HepG2 (cell line): ENCODE measurements at regions not wholly inside any gene's neighbourhood (a gene's known extent, or its start where the extent isn't known, plus 50 kb on each side); places are given as distances from the start of the nearest gene placed in this dataset.

Experiments
- ATAC-seq: fragments of 200-7000 bp; cut with Tn5 transposase; 3 replicates; pipeline ENCODE4 v1.9.1; 2020; ENCODE audit warnings: mild to moderate bottlenecking, moderate library complexity
- BruUV-seq: library from RNA; stranded (reverse); fragments of 400-500 nt; replicated peaks from 2 replicates; lab custom pipeline; 2021; lab: Mats Ljungman, UMichigan
- CTCF ChIA-PET: fragments of 300-600 bp; formaldehyde crosslinking; extraction: SDS; loops from one replicate; lab custom pipeline; 2021; ENCODE audit warnings: low total read pairs, inconsistent platforms, low intra/inter-chr PET ratio; lab: Yijun Ruan, JAX
- POLR2A ChIA-PET: fragments of 350-600 bp; sonication (Branson Sonifier 250); formaldehyde crosslinking; loops from one replicate; lab custom pipeline; 2020; ENCODE audit warnings: antibody characterized with exemption, inconsistent platforms; lab: Yijun Ruan, JAX
- DNase-seq: peaks from one replicate; pipeline ENCODE4 v3.0.0-alpha.2; 2015; ENCODE audit warnings: low spot score
- FAIRE-seq: peaks from 3 replicates; lab custom pipeline; 2011; peaks lifted over from hg19 to GRCh38; lab: Jason Lieb, UNC
- H2AFZ ChIP-seq: one replicate; pipeline ENCODE4 v1.6.1; 2011; ENCODE audit warnings: low read length, inconsistent platforms
- H3K27ac ChIP-seq: fragments of 300-600 bp; 3 replicates; pipeline ENCODE4 v1.8.0; 2011; ENCODE audit warnings: mixed run types, mild to moderate bottlenecking, mixed read lengths, low read length, inconsistent platforms; ENCODE audit not compliant: insufficient read depth; ENCODE audit errors: extremely low read length
- H3K27me3 ChIP-seq, 2 experiments: fragments of 200-600 bp in 1 of 2; 2 replicates in 1 of 2; 3 replicates in 1 of 2; pipeline versions ENCODE4 v1.6.0 to v1.8.0; 2011; ENCODE audit warnings: low read length in 2 of 2, mild to moderate bottlenecking in 2 of 2, moderate library complexity in 2 of 2, inconsistent platforms in 1 of 2; ENCODE audit not compliant: insufficient read depth in 2 of 2, control insufficient read depth in 1 of 2
- H3K36me3 ChIP-seq, 2 experiments: fragments of 200-600 bp in 1 of 2; replicated peaks in 1 of 2; 2 replicates in 1 of 2; 3 replicates in 1 of 2; pipeline versions ENCODE4 v1.5.1 to v1.8.0; 2011; ENCODE audit warnings: low read length in 2 of 2, inconsistent platforms in 1 of 2; ENCODE audit not compliant: insufficient read depth in 2 of 2, control insufficient read depth in 1 of 2
- H3K4me1 ChIP-seq: 2 replicates; pipeline ENCODE4 v1.5.1; 2012; ENCODE audit warnings: low read length, inconsistent platforms; ENCODE audit not compliant: insufficient read depth
- H3K4me2 ChIP-seq: 2 replicates; pipeline ENCODE4 v1.6.0; 2011; ENCODE audit warnings: low read depth, low read length, inconsistent platforms
- H3K4me3 ChIP-seq, 3 experiments: fragments of 200-600 bp in 1 of 3; sonication (generic), shearing (Covaris generic) in 1 of 3; replicated peaks in 1 of 3; 2 replicates each; pipeline ENCODE4 v1.5.1; 2011 to 2016; ENCODE audit warnings: low read length in 3 of 3, inconsistent platforms in 2 of 3, low read depth in 2 of 3, mild to moderate bottlenecking in 2 of 3, control low read depth in 1 of 3, mixed read lengths in 1 of 3; ENCODE audit not compliant: insufficient read depth in 1 of 3
- H3K79me2 ChIP-seq: one replicate; pipeline ENCODE4 v1.6.1; 2011; ENCODE audit warnings: low read length, inconsistent platforms; ENCODE audit not compliant: insufficient read depth
- H3K9ac ChIP-seq: 2 replicates; pipeline ENCODE4 v1.6.0; 2011; ENCODE audit warnings: mild to moderate bottlenecking, low read depth, low read length, inconsistent platforms; ENCODE audit not compliant: insufficient read depth
- H3K9me3 ChIP-seq: 2 replicates; pipeline ENCODE4 v1.5.1; 2012; ENCODE audit warnings: mild to moderate bottlenecking, low read length
- H4K20me1 ChIP-seq: 2 replicates; pipeline ENCODE4 v1.6.0; 2011; ENCODE audit warnings: inconsistent platforms, mild to moderate bottlenecking, low read length, moderate library complexity; ENCODE audit not compliant: insufficient read depth
- NAIF1 ChIP-seq: sonication (generic); formaldehyde crosslinking; IDR thresholded peaks from 2 replicates; pipeline ENCODE4 v1.5.0; 2020; ENCODE audit warnings: mild to moderate bottlenecking, missing genetic modification reagents, borderline replicate concordance
- TRIM24 ChIP-seq: sonication (generic); formaldehyde crosslinking; IDR thresholded peaks from 2 replicates; pipeline ENCODE4 v1.8.0; 2022; ENCODE audit warnings: mild to moderate bottlenecking, missing genetic modification reagents
- ZNF350 ChIP-seq: sonication (generic); formaldehyde crosslinking; IDR thresholded peaks from 2 replicates; pipeline ENCODE4 v1.4.0; 2020; ENCODE audit warnings: mild to moderate bottlenecking, low read depth, missing genetic modification reagents, borderline replicate concordance
- ZNF713 ChIP-seq: sonication (generic); formaldehyde crosslinking; IDR thresholded peaks from 2 replicates; pipeline ENCODE4 v1.4.0; 2020; ENCODE audit warnings: mild to moderate bottlenecking, missing genetic modification reagents
- WGBS: methylation state at CpG from one replicate; pipeline ENCODE4 v1.1.6; 2017; ENCODE audit warnings: low lambda C conversion rate; 5-methylcytosine and 5-hydroxymethylcytosine counted together
- in situ Hi-C: cut with HindIII; loops from 2 replicates; pipeline ENCODE4 v1.10.0; 2017; ENCODE audit warnings: low pct_unique_long_range_greater_than_20kb; ENCODE audit not compliant: extremely low pct_ligation_motif_present
- intact Hi-C: fragments of 100-400 bp; cut with micrococcal nuclease; formaldehyde crosslinking; loops from one replicate; pipeline ENCODE4 v1.10.0; 2022; ENCODE audit not compliant: unreplicated experiment
- TF ChIP-seq, protein P1 (sequence below): sonication (generic); formaldehyde crosslinking; IDR thresholded peaks from 2 replicates; pipeline ENCODE4 v1.8.1; 2023; ENCODE audit warnings: mild to moderate bottlenecking, missing genetic modification reagents
- TF ChIP-seq, protein P2 (sequence below): sonication (generic); formaldehyde crosslinking; IDR thresholded peaks from 2 replicates; pipeline ENCODE4 v1.5.1; 2020; ENCODE audit warnings: missing genetic modification reagents, mild to moderate bottlenecking, borderline replicate concordance

DNA sequence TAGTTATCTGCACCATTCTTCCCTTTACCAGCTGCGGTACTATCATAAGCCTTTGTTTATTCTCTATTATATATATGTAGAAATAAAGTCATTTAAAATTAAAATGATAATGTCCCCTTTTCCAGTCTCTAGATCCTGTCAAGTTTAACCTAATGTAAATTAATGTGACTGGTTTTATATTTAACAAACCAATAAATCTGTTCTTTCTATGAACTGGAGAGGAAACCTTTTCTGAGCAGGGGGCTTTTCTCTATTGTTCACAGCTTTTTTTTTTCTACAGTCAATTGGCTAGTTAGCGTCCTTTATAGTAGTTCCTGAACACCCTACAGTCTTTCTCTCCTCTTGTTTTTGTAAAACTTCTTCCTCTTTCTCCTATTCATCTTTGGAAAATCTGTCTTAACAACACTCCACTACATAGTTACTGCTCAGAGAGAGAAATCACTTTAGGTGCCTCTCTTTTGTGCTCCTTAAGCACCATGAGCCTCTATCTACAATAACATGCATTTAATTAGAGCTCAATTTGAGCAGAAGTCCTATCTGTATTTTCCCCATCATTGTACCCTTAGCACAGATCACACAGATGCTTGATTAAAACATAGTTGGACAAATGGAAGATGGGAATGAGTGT is 332.6 kb upstream of the SYT1 start:
- POLR2A ChIA-PET = no interaction called here
- no peaks in the 10 kb centered on the region for H3K27me3 ChIP-seq
- 0% methylated on average over 2 of the region's 2 CpGs for WGBS
- no peaks in the 10 kb centered on the region for H3K9me3 ChIP-seq
- no peaks in the 10 kb centered on the region for H3K4me1 ChIP-seq
- in situ Hi-C loops (no loop called here), intact Hi-C loops (no loop called here)
- no peak overlapping the region for H3K4me3 ChIP-seq
- H3K79me2 ChIP-seq = no peaks in the 10 kb centered on the region
- H3K27ac ChIP-seq = no peak overlapping the region
- ATAC-seq (no peak), DNase-seq (no peak), FAIRE-seq (no peak)
- no peak overlapping the region for H3K4me2 ChIP-seq
- CTCF ChIA-PET = no interaction called here
- no peak overlapping the region for H3K9ac ChIP-seq
- no TSS peak for BruUV-seq
- H4K20me1 ChIP-seq = no peaks in the 10 kb centered on the region
- H2AFZ ChIP-seq = no peak overlapping the region
- H3K36me3 ChIP-seq = no peaks in the 10 kb centered on the region
- no peak for TF ChIP-seq NAIF1 (CRISPR knock-in tag)
- no peak for TF ChIP-seq TRIM24 (CRISPR knock-in tag)
- TF ChIP-seq, protein P1, sequence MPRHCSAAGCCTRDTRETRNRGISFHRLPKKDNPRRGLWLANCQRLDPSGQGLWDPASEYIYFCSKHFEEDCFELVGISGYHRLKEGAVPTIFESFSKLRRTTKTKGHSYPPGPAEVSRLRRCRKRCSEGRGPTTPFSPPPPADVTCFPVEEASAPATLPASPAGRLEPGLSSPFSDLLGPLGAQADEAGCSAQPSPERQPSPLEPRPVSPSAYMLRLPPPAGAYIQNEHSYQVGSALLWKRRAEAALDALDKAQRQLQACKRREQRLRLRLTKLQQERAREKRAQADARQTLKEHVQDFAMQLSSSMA = no peak

DNA sequence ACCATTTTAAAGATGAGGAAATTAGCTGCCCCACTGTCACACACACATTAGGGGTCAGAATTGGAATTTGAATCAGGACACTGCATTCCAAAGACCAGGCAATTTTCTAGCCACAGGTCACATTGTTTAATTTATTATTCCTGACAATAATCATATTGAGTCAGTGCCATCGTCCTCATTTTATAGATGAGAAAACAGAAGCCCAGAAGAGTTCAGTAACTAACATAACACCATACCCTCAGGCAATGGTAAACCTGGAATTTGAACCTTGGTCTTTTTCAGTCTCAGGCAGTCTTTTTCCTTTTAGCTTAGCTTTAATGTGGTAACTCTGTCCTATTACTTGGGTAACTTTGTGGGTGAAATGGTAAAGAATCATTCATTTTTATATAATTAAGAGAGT is 330.3 kb upstream of the SYT1 start:
- no peak for FAIRE-seq
- ATAC-seq = no peak
- H3K9ac ChIP-seq = no peak overlapping the region
- no peak overlapping the region for H3K4me2 ChIP-seq
- intact Hi-C loops = no loop called here
- no peaks in the 10 kb centered on the region for H3K9me3 ChIP-seq
- BruUV-seq = no TSS peak
- WGBS = 5% methylated on average over 1 of the region's 1 CpG
- H3K79me2 ChIP-seq = no peaks in the 10 kb centered on the region
- in situ Hi-C loops = no loop called here
- POLR2A ChIA-PET = no interaction called here
- TF ChIP-seq ZNF350 (CRISPR knock-in tag) = no peak
- TF ChIP-seq, protein P2, sequence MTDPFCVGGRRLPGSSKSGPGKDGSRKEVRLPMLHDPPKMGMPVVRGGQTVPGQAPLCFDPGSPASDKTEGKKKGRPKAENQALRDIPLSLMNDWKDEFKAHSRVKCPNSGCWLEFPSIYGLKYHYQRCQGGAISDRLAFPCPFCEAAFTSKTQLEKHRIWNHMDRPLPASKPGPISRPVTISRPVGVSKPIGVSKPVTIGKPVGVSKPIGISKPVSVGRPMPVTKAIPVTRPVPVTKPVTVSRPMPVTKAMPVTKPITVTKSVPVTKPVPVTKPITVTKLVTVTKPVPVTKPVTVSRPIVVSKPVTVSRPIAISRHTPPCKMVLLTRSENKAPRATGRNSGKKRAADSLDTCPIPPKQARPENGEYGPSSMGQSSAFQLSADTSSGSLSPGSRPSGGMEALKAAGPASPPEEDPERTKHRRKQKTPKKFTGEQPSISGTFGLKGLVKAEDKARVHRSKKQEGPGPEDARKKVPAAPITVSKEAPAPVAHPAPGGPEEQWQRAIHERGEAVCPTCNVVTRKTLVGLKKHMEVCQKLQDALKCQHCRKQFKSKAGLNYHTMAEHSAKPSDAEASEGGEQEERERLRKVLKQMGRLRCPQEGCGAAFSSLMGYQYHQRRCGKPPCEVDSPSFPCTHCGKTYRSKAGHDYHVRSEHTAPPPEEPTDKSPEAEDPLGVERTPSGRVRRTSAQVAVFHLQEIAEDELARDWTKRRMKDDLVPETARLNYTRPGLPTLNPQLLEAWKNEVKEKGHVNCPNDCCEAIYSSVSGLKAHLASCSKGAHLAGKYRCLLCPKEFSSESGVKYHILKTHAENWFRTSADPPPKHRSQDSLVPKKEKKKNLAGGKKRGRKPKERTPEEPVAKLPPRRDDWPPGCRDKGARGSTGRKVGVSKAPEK (CRISPR knock-in tag) = no peak
- no peak for TF ChIP-seq ZNF713 (CRISPR knock-in tag)
- no peaks in the 10 kb centered on the region for H3K4me1 ChIP-seq
- no peaks in the 10 kb centered on the region for H4K20me1 ChIP-seq
- no peaks in the 10 kb centered on the region for H3K36me3 ChIP-seq
- DNase-seq = no peak
- no peak overlapping the region for H3K4me3 ChIP-seq
- H3K27ac ChIP-seq = no peak overlapping the region
- CTCF ChIA-PET = no interaction called here
- H3K27me3 ChIP-seq = no peaks in the 10 kb centered on the region
- H2AFZ ChIP-seq = no peak overlapping the region
